Neural cell (in vitro differentiated cells): ENCODE measurements at regions not wholly inside any gene's neighbourhood (a gene's known extent, or its start where the extent isn't known, plus 50 kb on each side); places are given as distances from the start of the nearest gene placed in this dataset.

Experiments
- CTCF ChIP-seq: fragments of 450-650 bp; IDR thresholded peaks from 2 replicates; pipeline ENCODE4 v1.5.1; 2014; ENCODE audit warnings: antibody characterized with exemption, mild to moderate bottlenecking, moderate library complexity; ENCODE audit not compliant: poor library complexity, severe bottlenecking
- EZH2 ChIP-seq: fragments of 200-600, 300-800 bp; shearing (Covaris generic), sonication (generic); IDR thresholded peaks from 2 replicates; pipeline ENCODE4 v1.6.1; 2014; ENCODE audit warnings: antibody characterized with exemption, low read length, borderline replicate concordance, mild to moderate bottlenecking; ENCODE audit not compliant: insufficient read depth, poor library complexity, severe bottlenecking
- POLR2AphosphoS5 ChIP-seq: IDR thresholded peaks from 2 replicates; pipeline ENCODE4 v1.6.1; 2012

- no peak for TF ChIP-seq CTCF
- no peak for TF ChIP-seq EZH2
- TF ChIP-seq POLR2AphosphoS5: no peak
Observed at GRCh38 chr6:134686071-134686470, 263.8 kb downstream of the ALDH8A1 start.
